ENCODE measurements at regions not wholly inside any gene's neighbourhood (a gene's known extent, or its start where the extent isn't known, plus 50 kb on each side); places are given as distances from the start of the nearest gene placed in this dataset.

DNA sequence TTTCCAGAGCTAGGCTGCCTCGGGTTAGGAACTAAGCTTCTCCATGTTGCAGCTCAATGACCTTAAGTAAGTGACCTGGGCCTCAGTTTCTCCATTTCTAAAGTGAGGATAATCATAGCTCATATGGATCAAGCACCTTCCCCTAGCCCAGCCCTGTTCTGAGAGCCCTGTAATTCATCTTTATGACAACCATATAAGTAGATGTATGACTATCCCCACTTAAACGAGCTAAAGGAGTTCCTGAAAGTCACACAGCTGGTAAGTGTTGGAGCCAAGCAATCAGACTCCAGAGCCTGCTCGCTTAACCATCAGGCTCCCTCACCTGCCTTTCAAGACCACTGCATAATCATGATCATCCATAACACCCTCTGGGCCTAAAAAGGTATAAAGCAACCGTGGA, 135.4 kb downstream of the SP3 start:
- no peak for DNase-seq

DNA sequence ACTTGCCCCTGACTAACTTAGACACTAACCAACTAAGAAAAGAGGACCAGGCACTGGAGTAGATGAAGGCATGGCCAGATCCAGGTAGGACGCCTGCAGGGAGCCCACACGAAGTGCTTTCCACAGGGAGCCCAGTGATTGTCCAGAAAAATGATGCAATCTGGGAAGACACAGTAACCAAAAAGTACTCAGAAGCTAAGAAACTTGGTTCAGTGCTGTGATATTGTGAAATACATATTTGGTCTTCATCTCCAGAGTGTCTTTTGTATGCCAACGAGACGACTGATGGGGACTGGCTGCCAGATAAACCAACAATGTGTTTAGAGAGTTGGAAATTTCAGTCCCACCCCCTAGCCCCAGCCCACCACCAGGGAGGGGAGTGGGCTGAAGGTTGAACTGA, 135.0 kb downstream of the SP3 start:
- no peak for DNase-seq

DNA sequence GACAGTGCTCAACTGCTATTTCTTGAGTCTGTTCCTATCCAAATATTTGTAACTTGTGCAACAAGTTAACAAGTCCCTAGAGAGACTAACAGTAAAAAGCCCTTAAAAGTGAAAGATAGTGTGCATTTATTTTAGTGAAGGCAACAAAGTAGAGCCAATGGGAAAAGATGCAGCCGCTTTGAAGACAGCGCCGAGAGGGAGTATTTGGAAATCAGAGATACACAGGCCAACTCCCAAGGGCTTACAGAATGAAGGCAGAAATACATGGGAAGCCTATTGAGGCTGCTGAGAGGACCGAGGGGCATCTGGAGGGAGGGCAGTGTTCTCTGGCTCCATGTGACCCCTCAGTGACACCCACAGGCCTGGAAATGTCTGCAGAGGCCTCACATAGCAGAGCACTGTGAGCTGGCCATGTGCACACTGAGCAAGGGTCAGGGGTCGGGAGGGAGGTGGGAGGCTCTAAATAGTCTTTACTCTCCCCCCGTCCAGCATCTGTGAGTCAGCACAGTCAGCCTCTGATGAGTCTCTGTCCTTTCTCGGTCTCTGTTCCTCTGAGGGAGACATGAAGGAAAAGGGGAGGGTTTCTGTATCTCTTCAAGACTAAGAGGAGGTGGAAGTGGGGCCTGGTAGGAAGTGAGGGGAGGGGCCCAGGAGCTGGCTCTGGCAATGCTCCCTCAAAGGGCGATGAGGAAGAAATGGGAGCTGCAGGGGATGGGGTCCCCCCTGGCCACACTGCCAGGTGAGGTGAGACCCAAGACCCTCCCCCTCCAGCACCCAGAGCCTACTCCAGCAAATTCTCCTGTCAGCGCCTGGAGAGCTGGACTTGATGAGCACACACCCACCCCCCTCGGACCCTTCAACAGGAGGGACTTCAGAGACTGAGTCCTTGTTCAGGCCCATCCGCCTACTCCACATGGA, 133.6 kb downstream of the SP3 start:
- DNase-seq, result no peak

DNA sequence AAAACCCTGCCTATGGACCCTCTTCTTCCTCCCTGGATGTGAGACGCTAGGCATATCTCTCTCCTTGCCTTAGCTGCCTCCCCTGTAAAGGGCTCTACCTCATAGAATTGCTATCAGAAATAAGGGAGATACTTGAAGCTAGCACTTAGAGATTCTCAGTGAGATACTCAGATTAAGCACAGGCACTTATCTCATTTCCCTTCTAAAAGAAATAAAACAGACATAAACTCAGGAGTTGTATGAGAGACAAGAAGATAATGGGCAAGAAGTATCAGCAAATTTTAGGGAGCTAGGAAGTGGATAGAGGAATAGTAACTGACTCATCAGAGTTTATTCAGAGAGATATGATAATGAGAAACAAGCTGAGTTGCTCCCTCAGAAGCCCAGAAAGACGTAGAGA, 131.0 kb downstream of the SP3 start:
- DNase-seq, result no peak

DNA sequence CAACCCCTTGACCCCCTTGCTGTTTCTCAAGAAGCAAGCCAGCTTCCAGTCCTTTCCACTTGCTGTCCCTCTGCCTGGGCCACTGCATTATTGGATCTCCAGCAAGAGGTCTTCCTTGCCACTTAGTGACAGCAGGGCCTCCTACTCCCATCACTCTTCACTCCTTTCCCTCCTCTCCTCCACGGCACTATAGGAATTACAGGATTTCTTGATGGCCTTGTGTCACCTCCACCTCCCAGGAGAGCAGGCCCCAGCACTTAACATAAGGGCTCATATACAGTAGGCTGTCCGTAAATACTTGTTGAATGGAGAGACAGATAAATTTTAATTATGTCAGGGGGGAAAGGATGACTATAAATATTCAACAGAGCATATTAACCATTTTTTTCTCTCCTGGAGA, 129.4 kb downstream of the SP3 start:
- DNase-seq, result no peak

DNA sequence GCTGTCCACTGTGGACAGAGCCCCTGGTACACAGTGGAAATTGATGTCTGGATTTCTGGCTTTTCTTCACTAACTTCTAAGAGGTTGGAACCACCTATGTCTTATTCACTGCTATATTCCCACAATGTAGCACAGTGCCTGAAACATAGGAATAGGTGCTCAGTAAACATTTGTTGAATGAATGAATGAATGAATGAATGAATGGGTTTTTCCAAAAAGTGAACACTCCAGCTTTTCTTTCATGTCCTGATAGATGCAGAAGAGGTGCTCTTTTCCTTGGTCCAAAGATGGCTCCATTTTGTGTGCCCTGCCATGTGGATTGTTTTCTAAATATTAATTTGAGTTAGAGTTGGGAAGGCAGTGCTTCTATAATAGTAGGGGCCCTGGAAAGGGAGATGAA, 124.1 kb downstream of the SP3 start:
- no peak for DNase-seq

DNA sequence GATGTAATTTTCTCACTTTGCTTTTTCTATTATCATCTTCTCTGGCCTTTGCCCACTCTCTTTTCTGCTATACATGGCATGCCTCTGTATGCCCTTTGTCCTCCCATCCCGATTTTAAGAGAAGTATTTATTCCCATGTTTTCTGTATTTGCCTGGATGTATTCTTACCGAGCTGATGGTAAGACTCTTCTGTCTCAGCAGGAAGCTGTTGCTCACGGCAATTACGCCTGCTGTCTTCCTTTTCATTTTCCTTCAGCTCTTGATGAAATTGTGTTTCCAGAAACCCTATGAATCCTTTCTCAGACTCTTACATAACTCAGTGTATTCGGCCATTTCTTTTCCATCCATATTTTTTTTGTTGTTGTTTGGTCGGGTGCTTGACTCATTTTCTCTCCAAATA, 121.6 kb downstream of the SP3 start:
- DNase-seq, result no peak

DNA sequence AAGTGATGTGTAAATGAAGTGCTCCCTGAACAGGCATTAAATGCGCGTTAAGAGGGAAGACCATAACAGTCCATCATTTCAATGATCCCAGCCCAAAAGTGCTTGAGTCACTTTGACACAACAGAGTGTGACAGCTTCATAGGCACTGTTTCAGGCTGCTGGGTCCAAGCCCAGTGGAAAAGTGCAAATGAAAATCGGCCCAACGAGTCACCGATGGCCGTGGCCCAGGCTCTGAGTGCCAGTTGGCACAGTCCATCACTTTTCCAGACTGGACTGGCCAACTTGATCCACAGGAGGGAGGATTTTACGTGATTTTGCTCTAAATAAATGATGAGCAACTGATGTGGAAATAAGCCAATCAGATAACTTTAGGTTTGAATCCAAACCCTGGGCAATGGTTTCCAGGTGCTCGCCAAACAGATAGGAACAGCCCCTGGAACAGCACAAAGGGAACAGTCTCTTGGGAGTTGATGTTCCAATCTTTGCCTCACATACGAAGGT, 114.0 kb downstream of the SP3 start:
- no peak for DNase-seq

DNA sequence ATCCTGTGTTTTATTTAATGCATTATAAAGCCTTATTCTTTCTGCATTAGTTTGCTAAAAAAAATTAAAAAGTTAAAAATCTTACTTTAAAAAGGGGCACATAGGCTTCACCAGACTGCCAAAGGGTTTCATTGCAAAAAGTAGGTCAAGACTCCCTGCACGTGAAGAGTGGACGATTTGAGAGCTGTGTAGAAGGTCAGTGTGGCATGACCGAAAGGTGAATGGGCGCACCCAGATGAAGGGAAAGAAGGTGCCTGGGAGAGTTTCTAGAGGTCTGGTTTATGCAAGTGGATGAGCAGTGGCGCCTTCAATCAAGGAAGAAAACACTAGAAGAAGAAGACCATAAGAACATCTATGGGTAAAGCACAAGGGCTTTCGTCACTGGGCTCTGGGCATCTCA, 111.0 kb downstream of the SP3 start:
- DNase-seq, result no peak

DNA sequence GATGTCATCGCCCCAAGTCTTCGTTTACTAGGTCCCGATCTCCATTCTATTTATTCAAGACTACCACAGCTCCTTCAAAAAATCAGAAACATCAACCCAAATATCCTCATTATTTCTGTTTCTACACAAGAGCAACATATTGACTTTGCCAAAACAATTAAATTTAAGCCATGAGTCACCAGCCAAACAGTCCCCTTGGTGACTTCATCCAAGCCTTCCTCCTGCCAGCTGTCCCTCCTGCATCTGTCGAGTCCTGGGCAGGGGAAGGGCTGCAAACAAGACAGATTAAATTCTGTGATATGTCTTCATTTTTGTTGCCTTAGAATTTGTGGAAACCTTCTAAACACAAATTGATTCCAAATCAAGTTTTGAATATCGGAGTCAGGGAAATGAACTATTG, 110.3 kb downstream of the SP3 start:
- peak; percentile 11 for DNase-seq

DNA sequence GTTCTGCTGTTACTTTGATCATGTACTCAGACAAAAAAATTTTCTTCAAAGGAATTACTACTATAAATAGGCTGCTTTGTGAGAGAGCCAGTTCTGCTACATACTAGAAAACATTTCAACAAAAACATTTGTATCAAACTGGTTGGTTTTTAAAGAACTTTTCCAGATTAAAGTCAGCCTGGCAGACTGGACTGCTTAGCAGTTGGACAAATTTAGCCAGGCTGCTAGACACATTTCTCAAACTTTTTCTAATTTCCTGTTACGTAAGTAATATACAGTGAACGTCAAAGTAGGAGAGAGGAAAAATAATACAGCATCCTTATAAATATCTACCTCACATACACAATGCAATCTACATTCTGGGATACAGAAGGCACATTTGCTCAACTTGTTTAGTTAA, 109.5 kb downstream of the SP3 start:
- no peak for DNase-seq

Data from NCI-H2081 treated with DMSO at 0.1 percent for 48 hours (cell line).